GM12872 (cell line): ENCODE measurements at regions not wholly inside any gene's neighbourhood (a gene's known extent, or its start where the extent isn't known, plus 50 kb on each side); places are given as distances from the start of the nearest gene placed in this dataset.

Experiments used
- TF ChIP-seq, protein P1 (sequence below): IDR thresholded peaks from 3 replicates; pipeline ENCODE4 v1.5.1; 2011; ENCODE audit warnings: low read depth, mild to moderate bottlenecking, low read length, moderate library complexity; ENCODE audit not compliant: insufficient read depth

DNA sequence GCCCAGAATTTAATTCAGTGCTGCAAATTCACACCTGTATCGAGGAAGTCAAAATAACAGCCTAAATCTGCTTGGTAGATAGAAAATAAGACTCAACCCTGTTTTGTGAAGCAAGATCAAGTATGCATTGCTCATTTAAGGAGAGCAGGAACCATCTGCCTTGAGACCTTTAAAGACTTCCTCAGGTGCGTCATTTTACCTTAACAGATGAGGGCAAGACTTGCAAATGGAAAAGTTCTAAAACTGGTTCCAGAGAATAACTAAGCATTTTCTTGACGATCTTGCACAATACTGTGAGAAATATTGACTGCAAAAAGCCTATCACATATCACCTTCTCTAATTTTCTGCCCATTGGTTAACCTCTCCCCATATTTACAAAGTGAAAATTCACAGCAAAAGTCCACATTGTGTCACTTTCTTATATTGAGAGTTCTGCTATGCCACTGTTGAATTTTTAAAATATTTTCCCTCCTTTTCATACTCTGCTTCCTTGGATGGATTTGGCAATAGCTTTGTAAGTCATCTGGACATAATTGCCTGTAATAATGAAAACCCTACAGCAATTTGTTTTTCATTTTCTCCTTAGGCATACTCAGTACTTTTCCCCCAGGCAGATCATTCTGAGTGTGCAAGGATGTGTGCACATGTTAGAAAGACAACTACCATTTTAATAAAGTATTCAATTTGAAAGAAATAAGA lies 234.2 kb downstream of the AASDHPPT start:
- TF ChIP-seq, protein P1, sequence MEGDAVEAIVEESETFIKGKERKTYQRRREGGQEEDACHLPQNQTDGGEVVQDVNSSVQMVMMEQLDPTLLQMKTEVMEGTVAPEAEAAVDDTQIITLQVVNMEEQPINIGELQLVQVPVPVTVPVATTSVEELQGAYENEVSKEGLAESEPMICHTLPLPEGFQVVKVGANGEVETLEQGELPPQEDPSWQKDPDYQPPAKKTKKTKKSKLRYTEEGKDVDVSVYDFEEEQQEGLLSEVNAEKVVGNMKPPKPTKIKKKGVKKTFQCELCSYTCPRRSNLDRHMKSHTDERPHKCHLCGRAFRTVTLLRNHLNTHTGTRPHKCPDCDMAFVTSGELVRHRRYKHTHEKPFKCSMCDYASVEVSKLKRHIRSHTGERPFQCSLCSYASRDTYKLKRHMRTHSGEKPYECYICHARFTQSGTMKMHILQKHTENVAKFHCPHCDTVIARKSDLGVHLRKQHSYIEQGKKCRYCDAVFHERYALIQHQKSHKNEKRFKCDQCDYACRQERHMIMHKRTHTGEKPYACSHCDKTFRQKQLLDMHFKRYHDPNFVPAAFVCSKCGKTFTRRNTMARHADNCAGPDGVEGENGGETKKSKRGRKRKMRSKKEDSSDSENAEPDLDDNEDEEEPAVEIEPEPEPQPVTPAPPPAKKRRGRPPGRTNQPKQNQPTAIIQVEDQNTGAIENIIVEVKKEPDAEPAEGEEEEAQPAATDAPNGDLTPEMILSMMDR = no peak

DNA sequence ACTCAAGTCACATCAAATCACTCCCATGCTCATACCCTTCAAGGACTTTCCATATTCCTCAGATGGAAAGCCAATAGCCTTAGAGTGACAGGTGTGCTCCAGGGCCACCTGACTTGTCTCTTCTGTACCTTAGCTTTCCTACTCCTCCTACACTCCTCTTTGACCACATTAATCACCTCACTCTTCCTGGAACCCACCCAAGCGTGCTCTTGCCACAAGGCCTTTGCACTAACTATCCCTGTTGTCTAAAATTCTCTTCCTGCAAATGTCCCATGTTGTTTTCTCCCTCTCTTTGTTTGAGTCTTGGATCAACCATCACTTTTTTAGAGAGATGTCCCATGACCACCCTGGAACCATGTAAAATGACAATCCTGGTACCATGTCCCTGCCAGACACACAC lies 244.1 kb downstream of the AASDHPPT start:
- TF ChIP-seq, protein P1 = no peak

DNA sequence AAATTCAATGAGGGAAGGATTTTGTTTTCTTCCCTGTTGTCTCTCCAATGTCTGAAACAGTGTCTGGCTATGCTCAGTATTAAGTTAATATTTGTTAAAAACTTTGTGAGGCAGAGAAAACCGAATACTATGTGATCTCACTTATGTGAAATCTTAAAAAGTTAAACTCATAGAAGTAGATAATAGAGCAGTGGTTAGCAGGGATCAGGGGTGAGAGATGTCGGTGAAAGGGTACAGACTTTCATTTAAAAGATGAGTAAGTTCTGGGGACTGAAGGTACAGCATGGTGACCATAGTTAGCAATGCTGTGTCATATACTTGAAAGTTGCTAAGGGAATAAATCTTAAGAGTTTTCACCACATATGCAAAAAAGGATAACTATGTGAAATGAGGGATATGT lies 244.6 kb downstream of the AASDHPPT start:
- TF ChIP-seq, protein P1 = no peak

DNA sequence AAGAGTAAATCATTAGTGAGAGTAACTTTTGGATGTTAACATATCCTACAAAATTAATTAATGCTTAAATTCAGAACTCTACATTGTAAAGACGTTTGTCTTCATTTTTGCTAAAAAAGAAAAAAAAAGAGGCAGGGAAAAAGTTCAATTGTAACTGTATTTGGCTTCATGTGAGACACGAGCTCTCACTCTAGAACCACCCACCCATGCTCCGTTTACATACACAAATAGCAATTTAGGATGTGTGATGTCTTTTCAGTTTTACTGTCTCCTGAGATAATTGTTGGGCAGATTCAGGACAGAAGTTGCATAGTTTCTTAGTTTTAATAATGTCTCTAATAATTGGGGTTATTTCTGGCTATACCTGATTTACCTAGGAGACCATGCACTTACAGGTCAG lies 248.6 kb downstream of the AASDHPPT start:
- TF ChIP-seq, protein P1 = no peak

DNA sequence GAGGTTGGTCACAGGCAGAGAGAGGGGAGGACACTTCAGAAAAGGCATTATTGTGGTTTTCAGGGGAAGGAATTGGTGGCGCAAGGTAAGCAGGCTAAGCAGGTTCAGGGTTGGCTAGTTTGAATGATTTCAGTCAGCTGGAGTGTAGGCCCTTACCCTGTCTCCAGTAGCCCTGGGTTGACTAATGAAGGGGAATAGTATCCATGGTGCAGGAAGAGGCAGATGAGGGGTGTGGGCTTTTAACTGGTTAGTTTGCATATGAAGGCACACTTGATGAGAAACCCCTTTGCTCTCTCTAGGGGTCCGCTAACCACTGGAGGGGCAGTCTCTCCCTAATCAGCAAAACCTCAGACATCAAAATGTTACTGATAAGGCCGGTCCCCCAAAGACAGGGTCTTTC lies 249.7 kb downstream of the AASDHPPT start:
- TF ChIP-seq, protein P1 = no peak

DNA sequence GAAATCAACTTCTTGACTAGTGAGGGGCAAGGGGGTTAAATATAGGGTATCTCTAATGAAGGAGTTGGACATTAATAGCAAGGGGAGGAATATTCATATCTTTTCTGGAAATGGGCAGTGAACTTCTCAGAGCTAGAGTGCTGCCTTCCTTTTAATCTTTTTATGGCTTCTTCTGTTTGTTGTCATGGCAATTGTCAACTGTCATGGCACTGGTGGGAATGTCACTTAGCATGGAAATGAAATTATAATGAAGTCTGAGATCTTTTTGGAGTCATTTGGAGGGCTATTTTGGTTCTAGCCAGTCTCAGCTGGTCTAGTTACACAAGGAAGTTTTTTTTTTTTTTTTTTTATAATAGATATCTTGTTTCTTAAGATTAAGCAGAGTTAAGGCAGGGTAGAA lies 250.2 kb downstream of the AASDHPPT start:
- TF ChIP-seq, protein P1 = no peak

DNA sequence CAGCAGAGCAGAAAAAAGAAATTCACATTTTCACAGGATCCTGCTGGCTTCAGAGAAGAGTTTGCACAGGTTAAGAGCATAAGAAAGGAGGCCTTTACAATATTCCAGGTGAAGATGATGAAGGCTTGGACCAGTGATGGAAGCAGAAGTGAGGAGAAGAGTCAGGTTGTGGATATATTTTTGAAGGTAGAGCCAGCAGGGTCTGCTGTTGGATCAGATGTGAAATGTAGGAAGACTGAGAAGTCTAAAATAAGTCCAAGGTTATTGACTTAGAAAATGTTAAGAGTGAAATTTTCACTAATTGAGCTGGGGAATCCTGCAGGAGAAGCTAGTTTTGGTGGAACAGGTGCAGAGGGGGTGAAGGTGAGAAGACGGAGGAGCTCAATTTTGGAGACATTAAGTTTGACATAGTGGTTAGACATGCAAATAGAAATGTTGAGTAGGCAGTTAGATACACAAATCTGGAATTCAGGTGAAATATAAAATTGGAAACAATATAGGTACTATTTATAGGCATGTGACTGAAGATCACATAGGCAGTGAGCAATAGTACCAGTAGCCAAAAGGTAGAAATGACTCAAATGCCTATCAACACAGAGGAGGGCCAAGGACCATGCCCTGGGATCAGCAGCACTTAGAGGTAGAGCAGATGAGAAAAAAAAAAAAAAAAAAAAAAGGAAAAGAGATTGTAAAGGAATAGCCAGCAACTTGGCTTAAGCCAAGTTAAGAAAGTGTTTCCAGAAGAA lies 252.0 kb downstream of the AASDHPPT start:
- TF ChIP-seq, protein P1 = no peak
